Tongue (tissue), 1 donor: ENCODE measurements at regions not wholly inside any gene's neighbourhood (a gene's known extent, or its start where the extent isn't known, plus 50 kb on each side); places are given as distances from the start of the nearest gene placed in this dataset.

Experiments used
- DNase-seq: peaks from one replicate; pipeline ENCODE4 v3.0.0-alpha.2; 2015

DNA sequence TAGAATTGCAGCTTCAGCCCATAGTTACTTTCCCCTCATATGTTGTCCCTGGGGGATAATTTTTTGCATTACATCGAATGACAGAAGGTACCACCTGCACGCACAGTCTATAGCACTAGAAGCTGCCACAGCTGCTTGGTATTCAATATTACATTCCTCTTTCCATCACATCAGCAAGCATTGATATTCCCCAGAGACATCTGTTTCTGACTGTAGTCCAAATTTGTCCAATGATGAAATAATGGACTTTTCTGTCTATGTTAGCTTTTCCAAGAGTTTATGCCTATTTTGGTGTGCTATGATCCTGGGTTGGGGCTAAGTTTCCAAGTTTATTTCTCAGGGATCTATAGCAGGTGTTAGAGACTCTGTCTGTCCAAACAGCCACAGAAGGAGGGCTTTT, 335.4 kb downstream of the LRIG3 start:
- peak; percentile 63 for DNase-seq

DNA sequence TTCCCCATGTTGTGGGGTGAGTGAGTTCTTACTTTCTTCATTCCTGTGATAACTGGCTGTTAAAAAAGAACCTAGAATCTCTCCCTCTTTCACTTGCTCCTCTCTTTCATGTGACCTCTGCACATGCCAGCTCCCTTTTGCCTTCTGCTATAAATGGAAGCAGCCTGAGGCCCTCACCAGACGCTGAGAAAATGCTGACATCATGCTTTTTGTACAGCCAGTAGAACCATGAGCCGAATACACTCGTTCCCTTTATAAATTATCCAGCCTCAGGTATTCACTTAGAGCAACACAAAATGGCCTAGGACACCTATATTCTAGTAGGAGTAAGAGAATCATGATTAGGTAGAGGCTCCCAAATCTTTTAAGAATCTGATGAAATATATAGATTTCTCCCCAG, 333.5 kb downstream of the LRIG3 start:
- no peak for DNase-seq

DNA sequence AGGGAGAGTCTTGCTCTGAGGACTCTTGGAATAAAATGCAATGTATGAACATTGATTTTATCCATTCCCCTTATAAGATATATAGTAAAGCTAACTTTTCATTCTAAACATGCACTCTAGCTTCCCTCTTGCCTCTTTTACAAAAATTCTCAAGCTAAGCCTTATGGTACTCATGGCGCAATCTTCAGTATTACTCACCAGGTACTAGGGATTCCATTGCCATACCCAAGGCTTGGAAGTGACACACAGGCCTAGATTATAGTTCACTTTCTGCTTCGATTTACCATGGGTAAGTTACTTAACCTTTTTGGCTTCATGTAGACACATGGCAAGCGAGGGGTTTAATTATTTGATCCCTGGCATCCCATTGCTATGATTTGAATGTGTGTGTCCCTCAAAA, 331.5 kb downstream of the LRIG3 start:
- DNase-seq, result no peak

DNA sequence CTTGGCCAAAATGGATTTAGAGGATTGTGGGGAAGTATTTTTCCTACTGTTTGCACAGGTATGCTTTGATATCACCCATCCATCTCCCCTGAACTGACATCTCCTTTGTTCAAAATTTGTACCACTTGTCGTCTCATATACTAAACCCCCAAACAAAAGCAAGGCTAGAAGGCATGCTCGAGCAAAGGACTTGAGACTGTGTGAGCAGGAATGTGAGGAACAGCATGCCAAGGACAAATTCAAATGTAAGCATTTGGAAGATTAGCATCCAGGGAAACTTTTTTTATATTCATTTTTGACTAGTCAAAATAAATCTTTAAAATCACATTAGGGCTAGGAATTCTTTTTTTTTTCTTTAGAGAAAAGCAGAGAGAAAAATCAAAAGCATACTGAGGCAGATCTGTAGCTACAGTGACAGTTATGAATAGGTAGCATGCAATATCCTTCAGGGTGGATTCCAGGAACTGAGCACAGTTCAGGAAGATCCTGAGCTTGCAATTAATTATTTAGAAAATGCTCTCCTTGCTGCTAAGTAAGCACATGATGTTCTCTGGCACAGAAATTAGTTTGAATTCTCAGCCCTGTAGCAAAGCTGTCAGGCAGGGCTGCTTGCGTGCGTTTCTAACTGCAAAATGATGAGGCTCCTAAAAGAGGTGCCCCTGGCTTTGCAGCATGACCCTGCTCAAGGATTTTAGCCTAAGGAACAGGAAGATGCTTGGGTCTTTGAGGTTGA, 327.7 kb downstream of the LRIG3 start:
- DNase-seq, result peak; percentile 32

DNA sequence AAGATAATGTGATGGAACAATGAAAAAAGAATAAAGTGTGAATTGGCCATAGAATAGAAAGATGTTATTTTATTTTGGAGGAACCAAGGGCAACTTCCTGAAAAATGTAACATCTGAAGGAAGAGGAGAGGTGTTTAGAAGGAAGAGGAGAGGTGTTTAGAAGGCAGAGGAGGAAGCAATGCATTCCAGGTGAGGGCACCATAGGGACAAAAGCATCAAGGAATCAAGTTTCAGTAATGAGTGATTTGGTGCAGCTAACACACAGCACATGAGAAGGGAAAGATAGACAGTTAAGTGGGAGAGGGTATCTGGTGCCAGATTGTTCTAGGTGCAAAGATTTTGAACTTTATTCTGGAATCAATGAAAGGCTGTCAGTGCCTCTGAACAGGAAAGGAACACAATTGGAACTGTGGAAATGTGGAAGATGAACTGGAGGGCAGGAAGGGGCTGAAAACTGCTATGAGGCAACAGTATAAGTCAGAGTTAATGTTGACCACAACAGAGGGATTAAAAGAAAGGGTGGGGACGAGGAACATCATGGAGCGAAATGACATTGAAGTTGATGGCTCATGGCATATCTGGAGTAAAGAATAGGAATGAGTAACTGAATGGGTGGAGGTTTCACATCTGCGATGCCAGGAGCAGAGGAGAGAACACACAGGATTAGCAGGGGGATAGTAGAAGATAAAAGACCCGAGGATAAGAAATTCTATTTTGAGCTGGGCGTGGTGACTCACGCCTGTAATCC, 326.6 kb downstream of the LRIG3 start:
- no peak for DNase-seq

DNA sequence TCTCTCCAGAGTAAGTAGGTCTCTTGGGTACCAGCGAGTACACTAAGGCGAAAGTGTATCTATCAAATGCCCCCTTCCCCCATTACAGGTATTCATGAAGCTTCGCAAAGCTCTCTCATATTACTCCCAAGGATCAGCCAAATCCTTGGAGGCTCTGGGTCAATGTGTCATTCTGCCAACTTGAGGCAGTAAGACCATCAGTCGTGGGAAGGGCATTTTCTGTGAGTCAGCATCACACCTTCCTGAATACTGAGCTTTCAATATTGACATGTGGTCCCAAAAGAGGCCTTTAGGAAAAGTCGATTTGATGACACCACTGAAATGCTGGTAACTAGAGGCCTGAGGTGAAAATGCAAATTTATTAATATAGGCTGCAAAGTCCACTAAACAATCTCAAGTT, 323.9 kb downstream of the LRIG3 start:
- DNase-seq, result no peak

DNA sequence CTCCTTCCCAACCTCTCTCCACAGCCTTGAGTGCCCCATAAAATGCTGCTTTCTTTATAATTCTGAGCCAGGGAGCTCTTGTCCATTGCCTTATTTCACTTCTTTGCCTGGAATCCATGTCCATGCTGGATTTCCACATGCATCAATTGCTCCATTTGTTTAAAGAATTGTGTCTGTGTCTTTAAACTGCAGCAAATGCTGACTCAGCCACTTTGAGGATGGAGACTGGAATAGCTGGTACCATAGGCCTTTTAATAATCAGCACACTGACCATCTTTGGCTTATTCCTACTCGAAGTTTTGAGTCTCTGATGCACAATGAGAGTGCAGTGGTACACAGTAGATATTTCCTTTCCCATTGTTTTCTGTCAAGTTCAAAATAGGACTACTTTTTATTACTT, 318.8 kb downstream of the LRIG3 start:
- no peak for DNase-seq

DNA sequence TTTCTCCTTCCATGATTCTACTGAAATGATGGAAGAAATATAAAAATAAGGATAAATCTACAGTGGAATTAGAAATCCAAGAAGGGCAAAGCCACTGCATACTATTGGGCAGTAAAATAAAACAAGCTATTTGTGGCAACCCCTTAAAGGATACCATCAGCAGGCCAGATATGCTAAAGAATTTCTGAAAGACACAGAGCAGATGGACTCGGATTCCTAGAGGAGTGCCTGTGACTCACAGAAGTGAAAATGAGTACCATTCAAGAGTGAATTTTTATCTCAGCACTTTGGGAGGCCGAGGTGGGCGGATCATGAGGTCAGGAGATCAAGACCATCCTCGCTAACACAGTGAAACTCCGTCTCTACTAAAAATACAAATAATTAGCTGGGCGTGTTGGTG, 318.1 kb downstream of the LRIG3 start:
- no peak for DNase-seq

DNA sequence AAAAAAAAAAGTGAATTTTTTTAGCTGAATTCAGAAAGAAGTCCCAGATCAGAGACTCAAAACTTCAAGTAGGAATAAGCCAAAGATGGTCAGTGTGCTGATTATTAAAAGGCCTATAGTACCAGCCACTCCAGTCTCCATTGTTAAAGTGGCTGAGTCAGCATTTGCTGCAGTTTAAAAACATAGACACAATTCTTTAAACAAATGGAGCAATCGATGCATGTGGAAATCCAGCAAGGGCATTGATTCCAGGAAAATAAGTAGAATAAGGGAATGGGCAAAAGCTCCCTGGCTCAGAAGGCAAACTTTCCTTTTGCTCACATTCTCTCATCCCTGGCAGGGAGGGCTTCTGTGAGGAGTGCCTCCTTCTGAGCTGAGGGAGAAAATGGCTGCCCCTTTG, 317.6 kb downstream of the LRIG3 start:
- DNase-seq, result no peak

DNA sequence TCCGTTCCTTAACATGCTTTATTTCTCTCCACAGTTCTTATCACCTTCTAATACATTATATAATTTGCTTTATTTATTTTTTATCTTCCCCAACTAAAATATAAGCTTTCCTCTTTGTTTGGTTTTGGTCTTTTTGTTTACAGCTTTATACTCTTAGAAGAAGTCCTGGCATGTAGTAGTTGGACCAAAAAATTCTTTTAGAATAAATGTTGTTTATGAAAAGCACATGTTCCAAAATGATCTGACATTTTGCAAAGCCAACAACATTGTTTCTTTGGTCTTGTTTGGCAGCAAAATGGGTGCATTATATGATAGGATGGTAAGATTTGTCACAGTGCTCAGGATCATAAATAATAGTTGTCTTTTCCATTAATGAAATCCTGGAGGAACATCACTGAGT, 312.5 kb downstream of the LRIG3 start:
- DNase-seq, result no peak

DNA sequence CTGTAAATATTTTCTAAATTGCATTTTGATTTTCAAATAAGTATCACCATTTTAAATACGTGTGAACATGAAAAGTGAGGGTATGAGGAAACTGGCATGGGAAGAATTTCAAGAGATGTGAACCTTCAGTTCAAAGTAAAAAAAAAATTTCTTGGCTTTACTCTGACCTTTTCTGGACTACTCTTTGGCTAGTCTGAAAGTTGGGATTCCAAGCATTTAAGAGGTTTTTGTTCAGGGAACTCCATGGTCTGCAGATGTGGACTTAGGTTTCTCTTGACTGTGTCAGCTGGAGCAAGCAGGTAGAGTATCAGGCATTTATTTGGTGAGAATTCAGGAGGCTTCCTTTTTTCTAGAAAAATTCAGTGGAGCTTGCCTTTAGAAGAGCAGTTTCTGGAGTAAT, 311.6 kb downstream of the LRIG3 start:
- no peak for DNase-seq

DNA sequence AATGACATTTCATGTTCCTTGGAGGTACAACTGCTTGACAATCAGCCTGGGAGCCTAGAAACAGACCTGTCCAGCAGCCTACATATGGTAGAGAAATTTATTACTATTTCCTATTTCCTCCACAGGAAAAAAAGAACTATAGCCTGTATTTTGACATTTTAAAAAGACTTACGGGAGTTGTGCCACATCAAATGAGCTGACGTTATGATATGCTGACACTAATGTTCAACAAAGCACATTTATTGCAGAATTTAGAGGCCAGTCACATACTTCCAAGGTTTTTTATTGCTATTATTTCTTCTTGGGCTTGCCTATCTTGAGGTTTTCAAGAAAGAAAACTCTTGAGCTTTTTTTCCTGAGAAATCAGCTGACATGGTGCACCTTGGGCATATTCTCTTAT, 305.3 kb downstream of the LRIG3 start:
- no peak for DNase-seq

DNA sequence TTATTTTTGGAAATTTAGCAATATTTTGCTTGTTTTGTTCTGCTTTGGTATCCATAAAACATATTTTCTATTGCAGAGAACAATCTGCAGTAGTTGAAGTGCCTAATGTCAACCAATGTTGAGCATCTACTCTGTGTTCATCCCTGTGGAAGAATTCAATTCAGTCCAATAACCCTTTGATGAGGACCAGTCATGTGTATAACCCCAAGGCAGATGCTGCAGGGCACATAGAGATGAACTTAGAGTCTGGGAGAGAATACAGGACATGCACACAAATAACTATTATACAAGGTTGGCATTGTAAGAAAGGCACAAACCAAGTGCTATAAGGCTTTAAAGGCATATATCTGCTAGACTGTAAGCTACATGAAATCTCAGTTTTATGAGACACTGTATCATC, 304.7 kb downstream of the LRIG3 start:
- no peak for DNase-seq

DNA sequence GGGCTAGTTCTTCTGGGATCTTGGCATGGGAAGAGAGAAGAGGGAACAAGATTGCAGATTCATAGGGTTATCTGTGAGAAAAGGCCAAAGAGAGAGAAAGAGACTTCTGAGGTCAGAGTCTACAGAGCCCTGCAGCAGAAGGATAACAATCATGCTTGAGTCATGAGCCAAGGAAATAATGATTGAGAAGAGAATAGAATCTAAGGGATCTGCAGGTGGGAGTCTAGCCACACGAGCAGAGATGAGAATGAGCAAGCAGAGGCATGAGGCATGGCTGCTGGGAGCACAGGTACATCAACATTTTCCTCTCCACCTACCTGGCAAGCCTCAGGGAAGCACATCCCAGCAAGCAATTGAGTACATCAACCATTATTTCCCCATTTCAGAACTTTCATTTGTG, 303.7 kb downstream of the LRIG3 start:
- DNase-seq, result no peak

DNA sequence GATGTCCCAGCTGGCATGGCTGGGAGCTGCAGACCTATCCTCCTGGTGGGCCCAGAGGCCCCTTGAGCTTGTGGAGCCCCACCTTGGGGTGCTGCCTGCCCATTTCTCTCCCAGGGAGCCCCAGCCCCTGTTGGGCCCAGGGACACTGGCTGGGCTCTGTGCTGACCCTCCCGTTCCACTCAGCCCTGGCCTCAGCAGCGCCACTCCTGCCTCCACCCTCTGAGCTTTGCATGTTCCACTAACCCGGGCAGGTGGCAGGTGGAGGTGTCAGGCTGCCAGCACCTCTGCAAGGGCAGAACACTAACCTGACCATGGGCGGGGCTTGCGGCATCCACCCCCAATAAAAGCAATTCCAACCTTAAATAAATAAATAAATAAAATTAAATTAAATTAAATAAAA, 299.2 kb downstream of the LRIG3 start:
- DNase-seq, result no peak

DNA sequence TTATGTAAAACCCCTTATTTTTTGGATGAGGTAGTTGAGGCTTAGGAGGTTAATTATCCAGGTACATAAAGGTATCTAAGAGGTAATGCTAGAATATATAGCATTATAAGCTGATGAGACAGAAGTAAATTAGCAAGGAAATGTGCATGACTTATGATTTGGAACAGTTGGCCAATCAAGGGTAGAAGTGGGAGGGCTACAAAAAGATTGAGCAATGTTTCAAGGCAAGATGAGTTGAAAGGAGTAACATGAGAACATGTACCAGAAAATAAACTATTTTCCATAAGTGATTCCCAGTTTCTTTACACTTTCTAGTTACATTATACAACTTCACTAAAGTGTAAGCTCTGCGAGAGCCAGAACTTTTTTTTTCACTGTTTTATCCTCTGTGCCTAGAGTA, 290.9 kb downstream of the LRIG3 start:
- no peak for DNase-seq

DNA sequence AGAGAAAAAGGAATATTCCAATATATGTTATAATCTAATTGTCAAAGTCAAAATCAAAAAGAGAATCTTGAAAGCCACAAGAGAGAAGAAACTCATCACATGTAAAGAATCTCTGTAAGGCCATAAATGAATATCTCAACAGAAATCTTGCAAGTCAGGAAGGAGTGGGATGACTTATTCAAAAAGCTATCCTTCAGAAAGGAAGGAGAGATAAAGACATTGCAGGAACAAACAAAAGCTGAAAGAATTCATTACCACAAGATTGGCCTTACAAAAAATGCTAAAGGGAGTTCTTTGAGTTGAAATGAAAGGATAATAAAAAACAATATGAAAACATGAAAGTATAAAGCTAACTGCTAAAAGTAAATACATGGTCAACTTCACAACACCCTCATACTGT, 286.8 kb downstream of the LRIG3 start:
- DNase-seq, result no peak

DNA sequence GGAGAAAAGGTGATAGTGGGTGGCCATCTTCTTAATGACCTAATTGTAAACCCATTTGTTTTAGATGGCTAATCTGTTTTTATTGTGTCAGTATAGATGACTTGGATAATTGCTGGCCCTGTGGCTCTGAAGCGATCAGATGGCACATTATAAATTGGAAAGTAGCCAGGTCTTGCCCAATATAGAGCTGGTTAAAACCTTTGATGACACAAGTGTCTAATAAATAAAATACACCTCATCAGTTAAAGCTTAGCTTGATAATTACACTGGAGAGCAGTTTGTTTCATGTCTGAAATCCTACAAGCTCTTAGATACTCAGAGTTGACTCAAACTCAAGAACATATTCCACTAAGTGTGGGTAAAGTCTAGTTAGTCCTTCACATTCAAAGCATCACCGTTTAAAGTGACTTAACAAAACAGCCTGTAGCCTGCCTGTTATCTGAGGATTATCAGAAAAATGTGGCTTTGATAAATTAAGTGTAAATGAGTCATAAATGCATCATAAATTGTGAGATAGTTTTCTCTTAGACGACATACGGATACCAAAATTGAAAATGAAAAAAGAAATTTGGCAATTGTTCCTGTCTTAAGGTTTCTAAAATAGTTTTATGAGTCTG, 280.9 kb downstream of the LRIG3 start:
- DNase-seq, result no peak

DNA sequence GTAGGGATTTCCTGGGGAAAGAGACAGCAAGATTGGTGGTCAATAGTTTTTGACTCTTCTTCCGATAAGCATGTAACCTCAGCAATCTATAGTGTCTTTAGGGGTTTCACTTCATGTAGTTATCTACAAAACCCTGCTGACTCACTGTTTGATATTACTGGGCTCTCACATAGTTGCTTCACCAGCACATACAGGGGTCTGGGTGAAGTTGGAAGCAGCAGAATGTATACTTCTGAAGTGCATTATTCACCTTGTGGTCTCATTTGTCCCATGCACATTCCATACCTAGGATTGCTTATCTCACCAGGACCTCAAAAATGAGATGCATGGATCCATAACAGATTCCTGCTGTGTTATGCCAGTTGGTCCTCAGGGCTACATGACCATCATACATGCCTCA, 280.0 kb downstream of the LRIG3 start:
- no peak for DNase-seq

DNA sequence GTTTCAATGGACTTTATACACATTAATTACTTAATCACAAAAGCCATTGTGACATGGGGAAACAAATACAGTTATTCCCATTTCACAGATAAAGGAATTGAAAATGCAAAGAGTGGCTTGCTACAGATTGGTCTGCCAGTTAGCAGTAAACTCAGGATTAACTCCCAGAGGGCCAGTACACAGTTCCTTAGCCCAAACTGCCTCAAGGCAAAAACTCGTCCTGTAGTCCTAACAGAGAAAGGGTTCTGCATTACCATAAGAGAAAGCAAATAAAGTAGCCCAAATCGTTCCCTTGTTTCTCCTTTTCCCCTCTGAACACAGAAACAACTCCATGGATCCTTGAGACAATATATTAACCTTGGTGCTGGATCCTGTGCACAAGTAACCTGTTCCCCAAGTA, 274.4 kb downstream of the LRIG3 start:
- no peak for DNase-seq

DNA sequence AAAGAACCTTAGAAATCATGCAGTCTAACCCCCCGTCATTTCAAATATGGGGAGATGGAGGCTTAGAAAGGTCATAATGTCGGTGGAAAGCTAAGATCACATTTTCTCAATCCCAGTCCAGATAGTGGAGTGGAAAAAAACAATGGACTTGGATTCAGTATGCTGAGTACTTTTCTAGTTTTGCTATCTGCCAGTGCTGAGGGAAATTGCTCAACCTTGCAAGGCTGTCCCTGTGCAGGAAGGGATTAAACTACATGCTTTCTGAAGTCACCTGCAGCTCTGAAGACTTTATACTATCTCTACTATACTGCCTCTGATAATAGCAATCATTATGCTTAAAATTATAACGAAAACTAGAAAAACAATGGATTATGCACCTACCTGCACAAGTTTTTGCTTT, 272.8 kb downstream of the LRIG3 start:
- no peak for DNase-seq

DNA sequence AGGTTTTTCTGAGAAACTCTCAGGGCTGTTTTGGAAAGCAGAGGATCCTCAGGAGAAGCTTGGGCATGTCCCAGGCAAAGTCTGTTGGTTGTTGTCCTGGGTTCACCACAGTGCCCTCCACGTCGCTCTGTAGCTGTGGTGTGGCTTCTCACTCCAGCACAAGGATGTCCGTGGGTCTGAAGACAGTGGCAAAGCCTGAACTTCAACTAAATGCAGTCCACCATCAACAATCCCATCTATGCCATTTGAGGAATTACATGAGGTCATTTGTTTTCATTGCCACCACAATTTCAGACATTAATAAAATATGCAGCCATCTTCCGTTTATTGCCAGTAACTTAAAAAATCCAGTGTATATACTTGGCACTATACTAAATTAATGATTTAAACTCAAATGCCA, 272.1 kb downstream of the LRIG3 start:
- DNase-seq, result no peak

DNA sequence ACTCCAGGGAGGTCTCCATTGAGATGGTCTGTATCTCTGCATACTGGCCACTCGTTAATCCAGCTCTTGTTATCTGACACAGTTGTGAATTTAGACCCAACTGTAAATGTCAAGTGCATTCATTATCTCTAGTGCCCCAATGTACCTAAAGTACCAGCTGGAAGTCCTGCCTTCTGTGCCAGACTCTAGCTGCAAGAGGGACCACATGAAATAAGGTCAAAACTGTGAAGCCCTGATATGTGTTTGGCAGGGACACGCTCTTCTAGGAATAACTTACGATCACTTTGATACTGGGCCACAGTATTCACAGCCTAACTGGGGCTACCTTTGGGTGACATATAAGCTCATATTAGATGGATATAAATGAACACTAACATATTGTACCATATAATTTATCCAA, 268.5 kb downstream of the LRIG3 start:
- no peak for DNase-seq

DNA sequence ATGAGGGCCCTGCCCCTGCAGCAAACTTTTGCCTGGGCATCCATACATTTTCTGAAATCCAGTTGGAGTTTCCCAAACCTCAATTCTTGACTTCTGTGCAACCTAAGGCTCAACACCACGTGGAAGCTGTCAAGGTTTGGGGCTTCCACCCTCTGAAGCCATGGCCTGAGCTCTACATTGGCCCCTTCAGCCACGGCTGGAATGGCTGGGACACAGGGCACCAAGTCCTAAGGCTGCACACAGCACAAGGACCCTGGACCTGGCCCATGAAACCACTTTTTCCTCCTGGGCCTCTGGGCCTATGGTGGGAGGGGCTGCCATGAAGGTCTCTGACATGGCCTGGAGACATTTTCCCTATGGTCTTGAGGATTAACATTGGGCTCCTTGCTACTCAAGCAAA, 266.3 kb downstream of the LRIG3 start:
- no peak for DNase-seq
